Coronary artery (tissue), 2 donors: ENCODE measurements at regions not wholly inside any gene's neighbourhood (a gene's known extent, or its start where the extent isn't known, plus 50 kb on each side); places are given as distances from the start of the nearest gene placed in this dataset.

Source experiments
- DNase-seq: peaks from one replicate; pipeline ENCODE4 v3.0.0-alpha.2; 2017; ENCODE audit warnings: low spot score
- H3K27ac ChIP-seq, 2 donors: fragments of 200-600 bp; sonication (generic); one replicate each; pipeline ENCODE4 v1.5.1; 2016 to 2019
- H3K4me3 ChIP-seq: fragments of 200-600 bp; sonication (generic); 2 replicates; pipeline ENCODE4 v1.5.1; 2016; ENCODE audit warnings: mild to moderate bottlenecking, moderate library complexity
- CTCF ChIP-seq: fragments of 200-600 bp; sonication (generic); IDR thresholded peaks from one replicate; pipeline ENCODE4 v1.5.1; 2019; ENCODE audit warnings: antibody characterized with exemption

- TF ChIP-seq CTCF = no peak
- Histone ChIP-seq H3K27ac (no peak overlapping the region), H3K4me3 (no peak overlapping the region)
These were observed 305.8 kb downstream of the SPRY2 start for GRCh38 chr13:80035096-80035495.

GRCh38 chr13:80033951-80034350, 307.0 kb downstream of the SPRY2 start:
- no peak for TF ChIP-seq CTCF
- DNase-seq = no peak
- no peak overlapping the region for H3K27ac ChIP-seq
- no peak overlapping the region for H3K4me3 ChIP-seq

More at GRCh38 chr13:80035096-80035495, 305.8 kb downstream of the SPRY2 start:
- DNase-seq = no peak

- TF ChIP-seq CTCF = no peak
- no peak overlapping the region for H3K4me3 ChIP-seq
These were observed 307.6 kb downstream of the SPRY2 start for GRCh38 chr13:80033286-80033685.

GRCh38 chr13:80030491-80030890, 310.4 kb downstream of the SPRY2 start:
- H3K4me3 ChIP-seq = no peak overlapping the region
- no peak for DNase-seq
- no peak for TF ChIP-seq CTCF
- H3K27ac ChIP-seq = no peak overlapping the region

More at GRCh38 chr13:80033286-80033685, 307.6 kb downstream of the SPRY2 start:
- no peak for DNase-seq
- no peak overlapping the region for H3K27ac ChIP-seq

- no peak for DNase-seq
- Histone ChIP-seq H3K27ac (no peak overlapping the region), H3K4me3 (no peak overlapping the region)
- TF ChIP-seq CTCF = no peak
These were observed 311.8 kb downstream of the SPRY2 start for GRCh38 chr13:80029170-80029569.

- Histone ChIP-seq H3K4me3 (no peak overlapping the region), H3K27ac (no peak overlapping the region)
- DNase-seq = no peak
- no peak for TF ChIP-seq CTCF
These were observed 318.8 kb downstream of the SPRY2 start for GRCh38 chr13:80022146-80022545.

- no peak overlapping the region for H3K4me3 ChIP-seq
- H3K27ac ChIP-seq = no peak overlapping the region
- no peak for DNase-seq
- no peak for TF ChIP-seq CTCF
These were observed 328.7 kb downstream of the SPRY2 start for GRCh38 chr13:80012251-80012650.
